Liver (tissue), 8 donors: ENCODE measurements at regions not wholly inside any gene's neighbourhood (a gene's known extent, or its start where the extent isn't known, plus 50 kb on each side); places are given as distances from the start of the nearest gene placed in this dataset.

Source experiments
- DNase-seq: peaks from one replicate; pipeline ENCODE4 v3.0.0-alpha.2; 2017; ENCODE audit warnings: low spot score
- H3K27ac ChIP-seq, 2 donors: one replicate each; pipeline ENCODE4 v1.7.0; 2013; ENCODE audit warnings: inconsistent platforms in 2 of 2, low read length in 2 of 2, control low read depth in 1 of 2, low read depth in 1 of 2, mild to moderate bottlenecking in 1 of 2
- H3K27me3 ChIP-seq, 4 donors: one replicate each; pipeline versions ENCODE4 v1.6.1 to v1.7.0; 2013; ENCODE audit warnings: low read length in 3 of 4, inconsistent platforms in 1 of 4, mild to moderate bottlenecking in 1 of 4, moderate library complexity in 1 of 4; ENCODE audit not compliant: control insufficient read depth in 4 of 4, insufficient read depth in 4 of 4
- H3K36me3 ChIP-seq, 4 donors: one replicate each; pipeline versions ENCODE4 v1.6.1 to v1.7.0; 2013; ENCODE audit warnings: low read length in 3 of 4, mild to moderate bottlenecking in 3 of 4, low read depth in 1 of 4, moderate library complexity in 1 of 4; ENCODE audit not compliant: control insufficient read depth in 4 of 4, insufficient read depth in 3 of 4
- H3K4me1 ChIP-seq, 4 donors: one replicate each; pipeline versions ENCODE4 v1.6.1 to v1.7.0; 2013; ENCODE audit warnings: low read length in 3 of 4, mild to moderate bottlenecking in 3 of 4, moderate library complexity in 1 of 4; ENCODE audit not compliant: control insufficient read depth in 4 of 4, insufficient read depth in 4 of 4
- H3K4me3 ChIP-seq, 3 donors: one replicate each; pipeline versions ENCODE4 v1.6.1 to v1.7.0; 2013; ENCODE audit warnings: low read length in 3 of 3, control low read depth in 1 of 3, low read depth in 1 of 3, mild to moderate bottlenecking in 1 of 3
- H3K9ac ChIP-seq, 2 donors: one replicate each; pipeline ENCODE4 v1.7.0; 2013; ENCODE audit warnings: low read length in 2 of 2, mild to moderate bottlenecking in 2 of 2, moderate library complexity in 2 of 2, control low read depth in 1 of 2, low read depth in 1 of 2
- H3K9me3 ChIP-seq, 4 donors: one replicate each; pipeline versions ENCODE4 v1.6.1 to v1.7.0; 2013; ENCODE audit warnings: low read length in 3 of 4; ENCODE audit not compliant: control insufficient read depth in 4 of 4
- CTCF ChIP-seq: fragments of 150-350 bp; IDR thresholded peaks from 2 replicates; pipeline ENCODE4 v1.5.1; 2017; ENCODE audit warnings: improper control_type of control experiment, low read depth, low read length; ENCODE audit not compliant: missing input control
- FOXA1 ChIP-seq: IDR thresholded peaks from 2 replicates; pipeline ENCODE4 v1.6.1; 2016; ENCODE audit warnings: antibody characterized with exemption
- FOXA2 ChIP-seq: IDR thresholded peaks from 2 replicates; pipeline ENCODE4 v1.6.1; 2016; ENCODE audit warnings: antibody characterized with exemption
- HNF4A ChIP-seq, 2 donors: conservative IDR thresholded peaks; 2 replicates each; pipeline ENCODE4 v1.6.1; 2016; ENCODE audit warnings: antibody characterized with exemption in 2 of 2, mild to moderate bottlenecking in 2 of 2
- HNF4G ChIP-seq: IDR thresholded peaks from 2 replicates; pipeline ENCODE4 v1.6.1; 2016; ENCODE audit warnings: antibody characterized with exemption
- JUND ChIP-seq, 2 donors: IDR thresholded peaks; 2 replicates each; pipeline ENCODE4 v1.6.1; 2016; ENCODE audit warnings: antibody characterized with exemption in 2 of 2
- MAX ChIP-seq: IDR thresholded peaks from 2 replicates; pipeline ENCODE4 v1.6.1; 2016; ENCODE audit warnings: antibody characterized with exemption
- NR2F2 ChIP-seq: IDR thresholded peaks from 2 replicates; pipeline ENCODE4 v1.6.1; 2016; ENCODE audit warnings: antibody characterized with exemption
- RAD21 ChIP-seq, 2 donors: IDR thresholded peaks; 2 replicates each; pipeline ENCODE4 v1.6.1; 2016; ENCODE audit warnings: antibody characterized with exemption in 2 of 2, mild to moderate bottlenecking in 2 of 2
- REST ChIP-seq: IDR thresholded peaks from 2 replicates; pipeline ENCODE4 v1.6.1; 2016; ENCODE audit warnings: antibody characterized with exemption, mild to moderate bottlenecking
- RXRA ChIP-seq, 2 donors: IDR thresholded peaks; 2 replicates each; pipeline ENCODE4 v1.6.1; 2017 to 2018; ENCODE audit warnings: antibody characterized with exemption in 2 of 2, mild to moderate bottlenecking in 1 of 2
- TAF1 ChIP-seq: conservative IDR thresholded peaks from 2 replicates; pipeline ENCODE4 v1.6.1; 2016; ENCODE audit warnings: antibody characterized with exemption, mild to moderate bottlenecking
- YY1 ChIP-seq: IDR thresholded peaks from 2 replicates; pipeline ENCODE4 v1.6.1; 2016; ENCODE audit warnings: antibody characterized with exemption, mild to moderate bottlenecking
- ZBTB33 ChIP-seq: IDR thresholded peaks from 2 replicates; pipeline ENCODE4 v1.6.1; 2016; ENCODE audit warnings: antibody characterized with exemption
- WGBS: extraction: QIAGEN DNeasy Blood & Tissue Kit; methylation state at CpG from one replicate; pipeline ENCODE4 v1.1.7; 2013; 5-methylcytosine and 5-hydroxymethylcytosine counted together
- donor health status: healthy.
- donor health status: healthy.
- donor health status: healthy.
- donor health status: healthy.
- donor health status: healthy.

- Histone ChIP-seq H3K27me3 (no peaks in the 10 kb centered on the region), H3K9ac (no peak overlapping the region), H3K9me3 (no peaks in the 10 kb centered on the region), H3K4me3 (no peak overlapping the region), H3K4me1 (peaks cover 0 to 11% (median 6%) of the 10 kb centered on the region in 4 donors), H3K27ac (no peak overlapping the region), H3K36me3 (no peaks in the 10 kb centered on the region)
- DNase-seq, result no peak
- TF ChIP-seq HNF4A (conservative IDR thresholded peaks at IDR 0.05), result no peak
- TF ChIP-seq JUND (IDR thresholded peaks at IDR 0.05), result no peak
- no peak for TF ChIP-seq TAF1
- no peak for TF ChIP-seq ZBTB33
- TF ChIP-seq CTCF, result no peak
- TF ChIP-seq FOXA2, result no peak
- no peak for TF ChIP-seq REST
- WGBS, result 92% methylated on average over 4 of the region's 4 CpGs
Observed at GRCh38 chr3:139283301-139283700, 60.5 kb upstream of the MRPS22 start.

- no peaks in the 10 kb centered on the region for H3K9me3 ChIP-seq
- H3K36me3 ChIP-seq, result no peaks in the 10 kb centered on the region
- no peak for DNase-seq
- no peak overlapping the region for H3K27ac ChIP-seq
- no peaks in the 10 kb centered on the region for H3K27me3 ChIP-seq
- H3K4me1 ChIP-seq, result peaks cover 0 to 11% (median 6%) of the 10 kb centered on the region in 4 donors
- no peak overlapping the region for H3K9ac ChIP-seq
- TF ChIP-seq TAF1 (no peak), FOXA1 (no peak), JUND (IDR thresholded peaks at IDR 0.05) (no peak), CTCF (no peak), REST (no peak), HNF4G (no peak), MAX (no peak), YY1 (no peak), NR2F2 (no peak), RAD21 (IDR thresholded peaks at IDR 0.05) (no peak), HNF4A (conservative IDR thresholded peaks at IDR 0.05) (no peak), ZBTB33 (no peak), RXRA (IDR thresholded peaks at IDR 0.05) (no peak)
- no peak overlapping the region for H3K4me3 ChIP-seq
- WGBS, result 86% methylated on average over 4 of the region's 4 CpGs
Observed at GRCh38 chr3:139284221-139284620, 59.6 kb upstream of the MRPS22 start.
